ENCODE measurements at regions not wholly inside any gene's neighbourhood (a gene's known extent, or its start where the extent isn't known, plus 50 kb on each side); places are given as distances from the start of the nearest gene placed in this dataset.

DNA sequence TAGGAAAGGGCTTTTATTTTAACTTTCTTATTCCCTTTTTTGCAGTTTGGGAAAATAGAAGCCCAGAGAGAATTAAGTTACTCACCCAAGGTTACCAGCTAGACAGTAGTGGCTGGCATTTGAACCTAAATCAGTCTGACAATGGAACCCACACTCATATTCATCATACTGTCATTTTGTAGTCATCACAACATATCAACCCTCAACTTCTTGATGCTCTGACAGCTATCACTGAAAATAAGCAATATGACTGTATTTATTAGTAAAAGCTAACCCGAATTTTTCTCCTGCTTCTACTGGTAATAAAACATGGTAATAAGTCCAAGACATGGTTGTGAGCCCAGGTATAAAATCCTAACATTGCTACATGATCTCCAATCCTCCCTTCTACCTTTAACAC is 585.8 kb upstream of the UBE2E2 start:
- H3K56ac ChIP-seq (ENCODE audit: insufficient read length, low read depth, low read length), result no peak overlapping the region
- WGBS (ENCODE audit: extremely low coverage, insufficient read length, low lambda C conversion rate), result no CpG with 5 or more reads among the region's 1 CpG

More for the DNA sequence above, 585.8 kb upstream of the UBE2E2 start:
- no peak overlapping the region for H2AK5ac ChIP-seq (ENCODE audit: insufficient read length, low read length)
- no peak overlapping the region for H3K4ac ChIP-seq (ENCODE audit: low read depth, low read length)
- no peak overlapping the region for H3K4me2 ChIP-seq (ENCODE audit: insufficient read depth, insufficient read length, low read length)
- no peak overlapping the region for H2BK15ac ChIP-seq (ENCODE audit: low read depth, low read length)
- no peaks in the 10 kb centered on the region for H3K9me3 ChIP-seq (ENCODE audit: control insufficient read depth, low read depth, low read length)
- no peaks in the 10 kb centered on the region for H3K27me3 ChIP-seq (ENCODE audit: insufficient read depth, low read length)
- no peak overlapping the region for H2BK120ac ChIP-seq (ENCODE audit: low read depth, low read length, poor library complexity, severe bottlenecking)
- Mint-ChIP-seq H3K36me3 (ENCODE audit: insufficient read depth in 1 of 3, low read depth in 3 of 3) (no peaks in the 10 kb centered on the region), H3K27ac (no peak overlapping the region), H3K4me1 (no peaks in the 10 kb centered on the region), H3K4me3 (no peak overlapping the region), H3K27me3 (ENCODE audit: low read depth) (no peaks in the 10 kb centered on the region), H3K9me3 (no peaks in the 10 kb centered on the region)
- no peaks in the 10 kb centered on the region for H3K79me2 ChIP-seq (ENCODE audit: insufficient read depth, low read length)
- H3T11ph ChIP-seq (ENCODE audit: low read length), result no peak overlapping the region
- TF ChIP-seq, protein P1, sequence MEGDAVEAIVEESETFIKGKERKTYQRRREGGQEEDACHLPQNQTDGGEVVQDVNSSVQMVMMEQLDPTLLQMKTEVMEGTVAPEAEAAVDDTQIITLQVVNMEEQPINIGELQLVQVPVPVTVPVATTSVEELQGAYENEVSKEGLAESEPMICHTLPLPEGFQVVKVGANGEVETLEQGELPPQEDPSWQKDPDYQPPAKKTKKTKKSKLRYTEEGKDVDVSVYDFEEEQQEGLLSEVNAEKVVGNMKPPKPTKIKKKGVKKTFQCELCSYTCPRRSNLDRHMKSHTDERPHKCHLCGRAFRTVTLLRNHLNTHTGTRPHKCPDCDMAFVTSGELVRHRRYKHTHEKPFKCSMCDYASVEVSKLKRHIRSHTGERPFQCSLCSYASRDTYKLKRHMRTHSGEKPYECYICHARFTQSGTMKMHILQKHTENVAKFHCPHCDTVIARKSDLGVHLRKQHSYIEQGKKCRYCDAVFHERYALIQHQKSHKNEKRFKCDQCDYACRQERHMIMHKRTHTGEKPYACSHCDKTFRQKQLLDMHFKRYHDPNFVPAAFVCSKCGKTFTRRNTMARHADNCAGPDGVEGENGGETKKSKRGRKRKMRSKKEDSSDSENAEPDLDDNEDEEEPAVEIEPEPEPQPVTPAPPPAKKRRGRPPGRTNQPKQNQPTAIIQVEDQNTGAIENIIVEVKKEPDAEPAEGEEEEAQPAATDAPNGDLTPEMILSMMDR (conservative IDR thresholded peaks at IDR 0.05), result no peak
- no peak overlapping the region for H3K9ac ChIP-seq (ENCODE audit: extremely low read depth, insufficient read length, low read length)
- no peak overlapping the region for H2BK12ac ChIP-seq (ENCODE audit: insufficient read length, low read depth, low read length)
- H2AFZ ChIP-seq (ENCODE audit: low read length), result no peak overlapping the region
- H3K23me2 ChIP-seq (ENCODE audit: insufficient read length, low read depth, low read length, poor library complexity, severe bottlenecking), result no peaks in the 10 kb centered on the region
- H4K91ac ChIP-seq (ENCODE audit: insufficient read length, low read depth, low read length), result no peak overlapping the region
- no peak overlapping the region for H2BK20ac ChIP-seq (ENCODE audit: low read depth, low read length, poor library complexity, severe bottlenecking)
- H3K14ac ChIP-seq (ENCODE audit: insufficient read depth, low read length), result no peak overlapping the region
- no peak overlapping the region for H4K8ac ChIP-seq (replicated peaks; ENCODE audit: insufficient read length, low read depth, low read length)
- DNase-seq, result no peak
- no peak overlapping the region for H3K18ac ChIP-seq (ENCODE audit: insufficient read length, low read depth, low read length)
- no peak overlapping the region for H3K23ac ChIP-seq (ENCODE audit: insufficient read length, low read depth, low read length)
- no peak overlapping the region for H2BK5ac ChIP-seq (ENCODE audit: insufficient read length, low read length)
- no peaks in the 10 kb centered on the region for H3K79me1 ChIP-seq (ENCODE audit: insufficient read depth, low read depth, low read length, poor library complexity, severe bottlenecking)
- H3K27ac ChIP-seq (ENCODE audit: insufficient read length, low read depth, low read length), result no peak overlapping the region
- no peak overlapping the region for H4K5ac ChIP-seq (ENCODE audit: insufficient read length, low read depth, low read length)
- no peaks in the 10 kb centered on the region for H4K20me1 ChIP-seq (ENCODE audit: control insufficient read depth, insufficient read depth, insufficient read length)
- no peaks in the 10 kb centered on the region for H3K4me1 ChIP-seq (ENCODE audit: insufficient read depth, low read length)
